ENCODE measurements at regions not wholly inside any gene's neighbourhood (a gene's known extent, or its start where the extent isn't known, plus 50 kb on each side); places are given as distances from the start of the nearest gene placed in this dataset.

GRCh38 chr16:61002479-61003204 lies 1033.6 kb downstream of the CDH8 start:
- no peaks in the 10 kb centered on the region for H3K36me3 ChIP-seq
- H3K4me3 ChIP-seq: no peak overlapping the region
- H3K4me1 ChIP-seq: no peaks in the 10 kb centered on the region
- no peaks in the 10 kb centered on the region for H3K27me3 ChIP-seq
- WGBS, 5 donors: 3 to 9% (median 7%) methylated on average over 4 of the region's 4 CpGs
- peak in 1 of 2 donors; percentile 1 for DNase-seq
- intact Hi-C loops (cut with DNase I; ENCODE audit: low total_unique reads): no loop called here
- TF ChIP-seq EP300 (IDR thresholded peaks at IDR 0.05): no peak
- TF ChIP-seq POLR2A (IDR thresholded peaks at IDR 0.05): no peak
- no peak for TF ChIP-seq POLR2AphosphoS5 (IDR thresholded peaks at IDR 0.05)
- no peak for TF ChIP-seq CTCF (IDR thresholded peaks at IDR 0.05)
- no peaks in the 10 kb centered on the region for H3K9me3 ChIP-seq
- no peak overlapping the region for H3K27ac ChIP-seq

DNA sequence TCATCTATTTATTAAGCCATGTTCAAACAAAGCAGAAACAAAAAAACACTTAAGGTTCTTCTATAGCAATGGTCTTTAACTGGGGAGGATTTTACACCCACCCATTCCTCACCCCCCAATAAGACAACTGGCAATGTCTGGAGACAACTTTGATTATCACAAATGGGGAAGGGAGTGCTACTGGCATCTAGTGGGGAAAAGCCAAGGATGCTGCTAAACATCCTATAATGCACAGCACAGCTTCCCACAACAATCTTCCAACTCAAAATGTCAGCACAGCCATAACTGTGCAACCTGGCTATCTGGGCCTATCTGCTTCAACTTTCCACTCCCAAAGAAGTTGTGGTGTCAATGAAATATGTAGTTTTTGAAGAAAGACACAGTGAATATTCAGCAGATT lies 1044.4 kb downstream of the CDH8 start:
- H3K27ac ChIP-seq: no peak overlapping the region
- intact Hi-C loops (cut with DNase I; ENCODE audit: low total_unique reads): no loop called here
- H3K27me3 ChIP-seq: no peaks in the 10 kb centered on the region
- TF ChIP-seq EP300 (IDR thresholded peaks at IDR 0.05) (no peak), CTCF (IDR thresholded peaks at IDR 0.05) (no peak), POLR2A (IDR thresholded peaks at IDR 0.05) (no peak), POLR2AphosphoS5 (IDR thresholded peaks at IDR 0.05) (no peak)
- H3K4me3 ChIP-seq: no peak overlapping the region
- no peaks in the 10 kb centered on the region for H3K36me3 ChIP-seq
- DNase-seq: no peak
- H3K4me1 ChIP-seq: no peaks in the 10 kb centered on the region
- H3K9me3 ChIP-seq: no peaks in the 10 kb centered on the region

DNA sequence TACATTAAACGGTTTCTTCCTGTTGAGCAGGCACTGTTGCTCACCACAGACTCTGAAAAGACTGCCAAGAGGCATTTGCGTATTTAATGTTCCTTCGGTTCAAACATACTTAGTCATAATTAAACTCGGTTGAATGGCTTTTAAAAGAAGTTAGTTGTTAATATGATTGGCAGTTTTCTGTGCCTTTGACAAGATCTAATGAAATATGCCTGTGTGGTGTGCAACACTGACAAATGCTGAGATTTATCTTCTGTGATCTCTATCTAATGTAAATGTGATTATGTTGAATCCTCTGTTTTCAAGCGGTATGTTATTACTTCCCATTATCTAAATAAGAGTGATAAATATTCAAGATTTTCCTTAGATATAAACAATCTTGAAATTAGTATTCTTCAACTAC lies 1046.6 kb downstream of the CDH8 start:
- Histone ChIP-seq H3K9me3 (no peaks in the 10 kb centered on the region), H3K27ac (no peak overlapping the region), H3K4me3 (no peak overlapping the region), H3K27me3 (no peaks in the 10 kb centered on the region), H3K36me3 (no peaks in the 10 kb centered on the region), H3K4me1 (no peaks in the 10 kb centered on the region)
- no peak for TF ChIP-seq CTCF (IDR thresholded peaks at IDR 0.05)
- TF ChIP-seq POLR2AphosphoS5 (IDR thresholded peaks at IDR 0.05): no peak
- TF ChIP-seq POLR2A (IDR thresholded peaks at IDR 0.05): no peak
- no peak for TF ChIP-seq EP300 (IDR thresholded peaks at IDR 0.05)
- 49 to 65% (median 58%) methylated on average over 5 of the region's 5 CpGs for WGBS, 5 donors
- intact Hi-C loops (cut with DNase I; ENCODE audit: low total_unique reads): no loop called here
- DNase-seq: no peak

- TF ChIP-seq EP300 (IDR thresholded peaks at IDR 0.05) (no peak), CTCF (IDR thresholded peaks at IDR 0.05) (no peak), POLR2AphosphoS5 (IDR thresholded peaks at IDR 0.05) (no peak), POLR2A (IDR thresholded peaks at IDR 0.05) (no peak)
- Histone ChIP-seq H3K36me3 (no peaks in the 10 kb centered on the region), H3K4me1 (no peaks in the 10 kb centered on the region), H3K9me3 (peaks cover 0 to 14% (median 2%) of the 10 kb centered on the region in 4 donors), H3K4me3 (no peak overlapping the region), H3K27me3 (no peaks in the 10 kb centered on the region), H3K27ac (no peak overlapping the region)
- intact Hi-C loops (cut with DNase I; ENCODE audit: low total_unique reads): no loop called here
- 58 to 97% (median 71%) methylated on average over 2 of the region's 2 CpGs for WGBS, 5 donors
- no peak for DNase-seq
Measured at GRCh38 chr16:60979119-60979518, 1057.1 kb downstream of the CDH8 start.

Data from stomach (tissue), 8 donors.